HEK293 (cell line): ENCODE measurements at regions not wholly inside any gene's neighbourhood (a gene's known extent, or its start where the extent isn't known, plus 50 kb on each side); places are given as distances from the start of the nearest gene placed in this dataset.

Experiments used
- CTCF ChIA-PET: fragments of 350-600 bp; formaldehyde crosslinking; extraction: SDS; loops from one replicate; lab custom pipeline; 2021; ENCODE audit warnings: antibody characterized with exemption; lab: Yijun Ruan, JAX
- POLR2A ChIA-PET: fragments of 300-600 bp; formaldehyde crosslinking; extraction: SDS; loops from one replicate; lab custom pipeline; 2020; ENCODE audit warnings: antibody characterized with exemption, inconsistent platforms; lab: Yijun Ruan, JAX
- H3K27ac ChIP-seq: fragments of 200-500 bp; sonication (Bioruptor generic); 2 replicates; pipeline ENCODE4 v1.5.1; 2014; ENCODE audit warnings: low read depth, low read length, control low read depth, inconsistent platforms; ENCODE audit errors: extremely low read depth
- H3K36me3 ChIP-seq, 2 experiments: fragments of 200-500 bp in 1 of 2; sonication (Bioruptor generic) in 1 of 2; 1 replicate in 1 of 2; 2 replicates in 1 of 2; pipeline ENCODE4 v1.5.1; 2014 to 2017; ENCODE audit warnings: inconsistent platforms in 2 of 2, low read length in 2 of 2; ENCODE audit not compliant: control insufficient read depth in 2 of 2, insufficient read depth in 1 of 2
- H3K4me1 ChIP-seq: fragments of 200-500 bp; sonication (Bioruptor generic); 2 replicates; pipeline ENCODE4 v1.5.1; 2014; ENCODE audit warnings: mild to moderate bottlenecking, low read length, inconsistent platforms; ENCODE audit not compliant: control insufficient read depth, insufficient read depth
- H3K4me3 ChIP-seq: 2 replicates; pipeline ENCODE4 v1.5.1; 2011; ENCODE audit warnings: low read depth, mild to moderate bottlenecking, control low read depth, low read length, moderate library complexity
- H3K9me3 ChIP-seq: fragments of 200-500 bp; sonication (Bioruptor generic); 2 replicates; pipeline ENCODE4 v1.5.1; 2014; ENCODE audit warnings: low read depth, low read length, inconsistent platforms; ENCODE audit not compliant: control insufficient read depth, insufficient read depth
- REPIN1 ChIP-seq: fragments of 450-650 bp; formaldehyde crosslinking; IDR thresholded peaks from 2 replicates; pipeline ENCODE4 v1.5.1; 2017; ENCODE audit warnings: missing biosample characterization, missing genetic modification characterization, low read depth
- SP3 ChIP-seq: fragments of 450-650 bp; formaldehyde crosslinking; IDR thresholded peaks from 2 replicates; pipeline ENCODE4 v1.5.1; 2016; ENCODE audit warnings: missing biosample characterization, missing genetic modification characterization
- ZBTB17 ChIP-seq: fragments of 450-650 bp; formaldehyde crosslinking; IDR thresholded peaks from 2 replicates; pipeline ENCODE4 v1.5.1; 2016; ENCODE audit warnings: missing biosample characterization, missing genetic modification characterization
- ZIC2 ChIP-seq: fragments of 450-650 bp; formaldehyde crosslinking; IDR thresholded peaks from 2 replicates; pipeline ENCODE4 v1.5.1; 2016; ENCODE audit warnings: missing biosample characterization, missing genetic modification characterization
- ZNF16 ChIP-seq: fragments of 450-650 bp; formaldehyde crosslinking; IDR thresholded peaks from 2 replicates; pipeline ENCODE4 v1.5.1; 2016; ENCODE audit warnings: low read depth, missing biosample characterization, missing genetic modification characterization
- ZNF169 ChIP-seq: fragments of 450-650 bp; formaldehyde crosslinking; IDR thresholded peaks from 2 replicates; pipeline ENCODE4 v1.5.1; 2016; ENCODE audit warnings: missing biosample characterization, missing genetic modification characterization
- ZNF223 ChIP-seq: fragments of 450-650 bp; formaldehyde crosslinking; IDR thresholded peaks from 2 replicates; pipeline ENCODE4 v1.5.1; 2016; ENCODE audit warnings: missing biosample characterization, missing genetic modification characterization
- ZNF239 ChIP-seq: fragments of 450-650 bp; formaldehyde crosslinking; IDR thresholded peaks from 2 replicates; pipeline ENCODE4 v1.5.1; 2016; ENCODE audit warnings: missing biosample characterization, missing genetic modification characterization
- ZNF302 ChIP-seq: fragments of 450-650 bp; formaldehyde crosslinking; IDR thresholded peaks from 2 replicates; pipeline ENCODE4 v1.5.1; 2016; ENCODE audit warnings: missing biosample characterization, missing genetic modification characterization, low read depth
- ZNF341 ChIP-seq: fragments of 450-650 bp; formaldehyde crosslinking; IDR thresholded peaks from 2 replicates; pipeline ENCODE4; 2016; ENCODE audit warnings: low read depth, missing biosample characterization, missing genetic modification characterization
- ZNF600 ChIP-seq: fragments of 450-650 bp; formaldehyde crosslinking; IDR thresholded peaks from 2 replicates; pipeline ENCODE4 v1.5.1; 2016; ENCODE audit warnings: missing biosample characterization, missing genetic modification characterization
- ZNF670 ChIP-seq: fragments of 450-650 bp; formaldehyde crosslinking; IDR thresholded peaks from 2 replicates; pipeline ENCODE4 v1.5.1; 2016; ENCODE audit warnings: missing biosample characterization, missing genetic modification characterization, low read depth
- ZNF785 ChIP-seq: fragments of 450-650 bp; formaldehyde crosslinking; IDR thresholded peaks from 2 replicates; pipeline ENCODE4 v1.5.1; 2016; ENCODE audit warnings: missing biosample characterization, missing genetic modification characterization
- ZSCAN23 ChIP-seq: fragments of 450-650 bp; formaldehyde crosslinking; IDR thresholded peaks from 2 replicates; pipeline ENCODE4 v1.5.1; 2016; ENCODE audit warnings: missing biosample characterization, missing genetic modification characterization
- ZSCAN30 ChIP-seq: fragments of 450-650 bp; IDR thresholded peaks from 2 replicates; pipeline ENCODE4 v1.5.1; 2018; ENCODE audit warnings: missing biosample characterization, mild to moderate bottlenecking, missing genetic modification characterization, moderate library complexity
- TF ChIP-seq, protein P1 (sequence below): IDR thresholded peaks from 2 replicates; pipeline ENCODE4 v1.6.1; 2011; ENCODE audit warnings: mild to moderate bottlenecking, low read depth, low read length, borderline replicate concordance
- TF ChIP-seq, protein P2 (sequence below): fragments of 450-650 bp; formaldehyde crosslinking; IDR thresholded peaks from 2 replicates; pipeline ENCODE4 v1.5.1; 2017; ENCODE audit warnings: missing biosample characterization, missing genetic modification characterization
- TF ChIP-seq, protein P3 (sequence below): fragments of 450-650 bp; formaldehyde crosslinking; IDR thresholded peaks from 2 replicates; pipeline ENCODE4 v1.5.1; 2016; ENCODE audit warnings: missing biosample characterization, missing genetic modification characterization
- TF ChIP-seq, protein P4 (sequence below): fragments of 450-650 bp; IDR thresholded peaks from 2 replicates; pipeline ENCODE4 v1.5.1; 2018; ENCODE audit warnings: missing biosample characterization, missing genetic modification characterization
- TF ChIP-seq, protein P5 (sequence below): fragments of 450-650 bp; formaldehyde crosslinking; IDR thresholded peaks from 2 replicates; pipeline ENCODE4 v1.5.1; 2017; ENCODE audit warnings: missing biosample characterization, missing genetic modification characterization

DNA sequence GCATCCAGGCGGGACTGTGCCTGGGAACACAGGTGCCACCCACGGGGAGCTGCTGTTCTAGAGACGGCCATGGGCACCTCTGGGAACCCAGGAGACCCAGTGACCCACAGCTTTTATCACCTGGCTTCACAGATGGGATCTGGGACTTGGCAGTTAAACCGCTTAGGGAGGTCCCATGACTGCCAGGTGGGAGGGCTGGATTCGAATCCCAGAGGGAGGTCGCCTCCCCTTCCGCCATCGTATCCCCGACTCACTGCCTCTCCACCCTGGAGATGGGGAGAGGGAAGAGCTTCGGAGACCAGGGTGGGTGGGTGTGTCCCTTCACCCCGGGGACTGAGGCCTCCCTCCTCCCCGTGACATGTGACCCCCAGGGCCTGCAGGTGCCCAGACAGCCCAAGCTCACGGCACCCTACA lies 169.4 kb downstream of the RTP5 start:
- Histone ChIP-seq H3K9me3 (no peaks in the 10 kb centered on the region), H3K4me3 (no peak overlapping the region)
- POLR2A ChIA-PET: interaction anchor here (0.8 kb wide), 1 partner anchor 19 kb away, joined by 3 read pairs; no protein-coding TSS in a partner anchor
- TF ChIP-seq, protein P1, sequence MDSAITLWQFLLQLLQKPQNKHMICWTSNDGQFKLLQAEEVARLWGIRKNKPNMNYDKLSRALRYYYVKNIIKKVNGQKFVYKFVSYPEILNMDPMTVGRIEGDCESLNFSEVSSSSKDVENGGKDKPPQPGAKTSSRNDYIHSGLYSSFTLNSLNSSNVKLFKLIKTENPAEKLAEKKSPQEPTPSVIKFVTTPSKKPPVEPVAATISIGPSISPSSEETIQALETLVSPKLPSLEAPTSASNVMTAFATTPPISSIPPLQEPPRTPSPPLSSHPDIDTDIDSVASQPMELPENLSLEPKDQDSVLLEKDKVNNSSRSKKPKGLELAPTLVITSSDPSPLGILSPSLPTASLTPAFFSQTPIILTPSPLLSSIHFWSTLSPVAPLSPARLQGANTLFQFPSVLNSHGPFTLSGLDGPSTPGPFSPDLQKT: no peak
- TF ChIP-seq ZIC2 (tag by site-specific recombination): 0 out of 2 replicates have a peak, but pooled peaks have one; percentile 15
- no peak for TF ChIP-seq ZNF785 (tag by site-specific recombination)
- TF ChIP-seq, all 188 proteins: peak for 1
- Histone ChIP-seq H3K4me1 (no peaks in the 10 kb centered on the region; the same call in 1 of the 2 replicates), H3K27ac (no peak overlapping the region), H3K36me3 (no peaks in the 10 kb centered on the region)
- CTCF ChIA-PET: no interaction called here

DNA sequence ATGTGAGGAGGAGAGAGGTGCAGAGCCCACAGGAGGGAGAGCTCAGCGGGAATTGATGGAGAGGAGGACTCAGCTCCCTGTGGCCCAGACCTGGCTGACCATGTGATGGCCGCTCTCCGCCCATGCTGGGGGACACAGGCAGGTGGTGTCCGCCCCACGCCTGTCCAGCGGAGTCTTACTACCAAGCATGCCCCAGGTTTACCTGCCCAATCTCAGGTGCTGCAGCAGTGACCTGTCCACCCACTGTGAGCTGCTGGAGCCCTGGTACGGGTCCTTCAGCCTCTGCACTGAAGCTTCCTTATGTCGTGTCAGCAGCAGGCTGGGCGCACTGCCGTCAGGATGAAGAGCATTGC lies 170.8 kb downstream of the RTP5 start:
- TF ChIP-seq ZNF670 (tag by site-specific recombination) (no peak), ZNF341 (tag by site-specific recombination) (no peak), ZNF16 (tag by site-specific recombination) (no peak), REPIN1 (no peak), ZSCAN23 (no peak), ZNF600 (no peak), SP3 (no peak), ZNF169 (no peak), ZSCAN30 (no peak), ZBTB17 (tag by site-specific recombination) (no peak), ZNF223 (no peak), ZNF302 (tag by site-specific recombination) (no peak), ZNF239 (no peak)
- TF ChIP-seq, protein P2, sequence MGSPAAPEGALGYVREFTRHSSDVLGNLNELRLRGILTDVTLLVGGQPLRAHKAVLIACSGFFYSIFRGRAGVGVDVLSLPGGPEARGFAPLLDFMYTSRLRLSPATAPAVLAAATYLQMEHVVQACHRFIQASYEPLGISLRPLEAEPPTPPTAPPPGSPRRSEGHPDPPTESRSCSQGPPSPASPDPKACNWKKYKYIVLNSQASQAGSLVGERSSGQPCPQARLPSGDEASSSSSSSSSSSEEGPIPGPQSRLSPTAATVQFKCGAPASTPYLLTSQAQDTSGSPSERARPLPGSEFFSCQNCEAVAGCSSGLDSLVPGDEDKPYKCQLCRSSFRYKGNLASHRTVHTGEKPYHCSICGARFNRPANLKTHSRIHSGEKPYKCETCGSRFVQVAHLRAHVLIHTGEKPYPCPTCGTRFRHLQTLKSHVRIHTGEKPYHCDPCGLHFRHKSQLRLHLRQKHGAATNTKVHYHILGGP (tag by site-specific recombination): no peak
- TF ChIP-seq, protein P3, sequence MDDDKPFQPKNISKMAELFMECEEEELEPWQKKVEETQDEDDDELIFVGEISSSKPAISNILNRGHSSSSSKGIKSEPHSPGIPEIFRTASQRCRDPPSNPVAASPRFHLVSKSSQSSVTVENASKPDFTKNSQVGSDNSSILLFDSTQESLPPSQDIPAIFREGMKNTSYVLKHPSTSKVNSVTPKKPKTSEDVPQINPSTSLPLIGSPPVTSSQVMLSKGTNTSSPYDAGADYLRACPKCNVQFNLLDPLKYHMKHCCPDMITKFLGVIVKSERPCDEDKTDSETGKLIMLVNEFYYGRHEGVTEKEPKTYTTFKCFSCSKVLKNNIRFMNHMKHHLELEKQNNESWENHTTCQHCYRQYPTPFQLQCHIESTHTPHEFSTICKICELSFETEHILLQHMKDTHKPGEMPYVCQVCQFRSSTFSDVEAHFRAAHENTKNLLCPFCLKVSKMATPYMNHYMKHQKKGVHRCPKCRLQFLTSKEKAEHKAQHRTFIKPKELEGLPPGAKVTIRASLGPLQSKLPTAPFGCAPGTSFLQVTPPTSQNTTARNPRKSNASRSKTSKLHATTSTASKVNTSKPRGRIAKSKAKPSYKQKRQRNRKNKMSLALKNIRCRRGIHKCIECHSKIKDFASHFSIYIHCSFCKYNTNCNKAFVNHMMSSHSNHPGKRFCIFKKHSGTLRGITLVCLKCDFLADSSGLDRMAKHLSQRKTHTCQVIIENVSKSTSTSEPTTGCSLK: no peak
- TF ChIP-seq, protein P1: no peak
- TF ChIP-seq, protein P4, sequence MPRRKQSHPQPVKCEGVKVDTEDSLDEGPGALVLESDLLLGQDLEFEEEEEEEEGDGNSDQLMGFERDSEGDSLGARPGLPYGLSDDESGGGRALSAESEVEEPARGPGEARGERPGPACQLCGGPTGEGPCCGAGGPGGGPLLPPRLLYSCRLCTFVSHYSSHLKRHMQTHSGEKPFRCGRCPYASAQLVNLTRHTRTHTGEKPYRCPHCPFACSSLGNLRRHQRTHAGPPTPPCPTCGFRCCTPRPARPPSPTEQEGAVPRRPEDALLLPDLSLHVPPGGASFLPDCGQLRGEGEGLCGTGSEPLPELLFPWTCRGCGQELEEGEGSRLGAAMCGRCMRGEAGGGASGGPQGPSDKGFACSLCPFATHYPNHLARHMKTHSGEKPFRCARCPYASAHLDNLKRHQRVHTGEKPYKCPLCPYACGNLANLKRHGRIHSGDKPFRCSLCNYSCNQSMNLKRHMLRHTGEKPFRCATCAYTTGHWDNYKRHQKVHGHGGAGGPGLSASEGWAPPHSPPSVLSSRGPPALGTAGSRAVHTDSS (tag by site-specific recombination): no peak
- TF ChIP-seq, protein P5, sequence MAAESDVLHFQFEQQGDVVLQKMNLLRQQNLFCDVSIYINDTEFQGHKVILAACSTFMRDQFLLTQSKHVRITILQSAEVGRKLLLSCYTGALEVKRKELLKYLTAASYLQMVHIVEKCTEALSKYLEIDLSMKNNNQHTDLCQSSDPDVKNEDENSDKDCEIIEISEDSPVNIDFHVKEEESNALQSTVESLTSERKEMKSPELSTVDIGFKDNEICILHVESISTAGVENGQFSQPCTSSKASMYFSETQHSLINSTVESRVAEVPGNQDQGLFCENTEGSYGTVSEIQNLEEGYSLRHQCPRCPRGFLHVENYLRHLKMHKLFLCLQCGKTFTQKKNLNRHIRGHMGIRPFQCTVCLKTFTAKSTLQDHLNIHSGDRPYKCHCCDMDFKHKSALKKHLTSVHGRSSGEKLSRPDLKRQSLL: no peak
- Histone ChIP-seq H3K9me3 (no peaks in the 10 kb centered on the region), H3K27ac (no peak overlapping the region), H3K4me1 (no peaks in the 10 kb centered on the region; the same call in 1 of the 2 replicates), H3K4me3 (no peak overlapping the region), H3K36me3 (no peaks in the 10 kb centered on the region)
- ChIA-PET CTCF (interaction anchor here (0.6 kb wide), 1 partner anchor 21 kb away, joined by 3 read pairs; no protein-coding TSS in a partner anchor), POLR2A (interaction anchor here (1.0 kb wide), 1 partner anchor 17 kb away, joined by 3 read pairs; no protein-coding TSS in a partner anchor)
